NCI-H2171 treated with DMSO at 0.1 percent for 48 hours (cell line): ENCODE measurements at regions not wholly inside any gene's neighbourhood (a gene's known extent, or its start where the extent isn't known, plus 50 kb on each side); places are given as distances from the start of the nearest gene placed in this dataset.

ENCODE experiments used
- DNase-seq: peaks from one replicate; lab custom pipeline; 2025; lab: John Stamatoyannopoulos, UW

DNA sequence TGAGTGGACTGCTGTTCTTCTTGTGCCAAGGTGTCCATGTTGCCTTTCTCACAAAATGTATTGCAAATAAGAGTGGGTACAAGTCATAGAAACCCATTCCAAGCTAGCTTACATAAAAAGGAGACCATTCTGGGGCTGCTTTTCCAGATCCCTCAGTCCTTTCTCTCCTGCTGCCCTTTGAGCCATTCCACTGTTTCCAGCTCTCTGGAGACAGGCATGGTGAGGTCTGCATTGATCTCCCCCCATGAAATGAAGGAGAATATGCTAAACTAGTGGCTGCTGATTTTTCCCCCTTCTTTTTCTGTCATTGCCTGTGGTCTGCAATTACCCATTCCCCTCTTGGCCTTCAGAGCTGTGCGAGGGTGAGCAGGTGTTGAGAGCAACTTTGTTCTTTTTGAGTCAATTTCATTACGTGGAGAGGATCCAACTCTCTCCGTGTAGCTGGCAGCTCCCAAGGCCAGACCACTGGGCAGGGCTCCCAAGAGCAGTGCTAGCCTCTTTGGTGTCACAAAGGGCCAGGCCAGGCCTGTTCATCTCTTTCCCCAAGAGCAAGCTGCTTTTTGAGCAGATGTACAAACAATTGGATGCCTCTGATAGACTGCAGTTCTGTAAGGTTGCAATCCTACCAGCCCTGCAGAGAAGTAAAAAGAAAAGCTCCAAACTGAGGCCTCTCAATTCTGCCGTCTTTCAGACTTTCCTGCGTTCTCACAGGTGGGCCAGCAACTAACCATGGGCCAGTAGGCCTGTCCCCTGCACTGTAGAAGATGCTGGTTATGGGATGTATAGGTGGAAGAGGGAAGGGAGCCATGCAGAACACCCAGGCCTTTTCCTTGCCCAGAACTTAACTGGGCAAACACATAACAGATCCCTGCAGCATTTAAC is 96.1 kb upstream of the ARMC2 start:
- no peak for DNase-seq

DNA sequence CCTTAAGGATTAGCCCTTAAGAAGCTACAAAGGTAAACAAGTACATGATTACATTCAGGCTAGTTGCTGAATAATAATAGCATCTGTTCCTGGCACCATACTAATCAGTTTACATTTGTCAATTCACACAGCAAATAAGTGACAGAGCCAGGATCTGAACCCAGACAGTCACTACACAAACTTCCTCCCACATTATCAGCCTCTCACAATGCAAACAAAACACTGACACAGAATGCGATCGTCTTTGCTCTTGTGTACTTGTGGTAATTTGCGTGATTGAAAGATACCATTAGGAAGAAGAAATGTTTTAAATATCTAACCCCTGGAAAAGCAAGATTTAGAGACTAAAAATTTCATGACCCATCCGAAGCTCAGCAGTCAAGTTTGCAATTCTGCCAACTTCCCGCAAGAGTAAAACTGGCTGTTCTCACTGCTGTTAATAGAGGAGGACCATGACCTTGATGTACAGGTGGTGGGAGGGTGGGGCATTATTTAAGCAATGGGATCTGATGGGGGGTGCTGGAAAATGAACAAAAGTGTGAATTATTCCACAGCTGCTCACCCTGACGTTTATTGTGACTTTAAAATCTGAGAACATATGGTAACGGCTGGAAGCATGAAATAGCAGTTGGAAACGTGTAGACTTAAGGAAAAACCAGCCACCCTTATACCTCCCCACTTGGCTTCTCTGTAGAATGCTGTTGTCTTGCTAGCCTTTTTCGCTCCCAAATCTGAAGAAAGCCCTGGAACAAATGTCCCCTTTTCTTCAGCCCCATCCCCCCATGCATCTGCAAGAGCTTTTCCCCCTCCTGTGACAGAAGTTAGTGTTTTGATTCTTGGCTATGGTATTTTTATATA is 95.3 kb upstream of the ARMC2 start:
- peak; percentile 88 for DNase-seq

DNA sequence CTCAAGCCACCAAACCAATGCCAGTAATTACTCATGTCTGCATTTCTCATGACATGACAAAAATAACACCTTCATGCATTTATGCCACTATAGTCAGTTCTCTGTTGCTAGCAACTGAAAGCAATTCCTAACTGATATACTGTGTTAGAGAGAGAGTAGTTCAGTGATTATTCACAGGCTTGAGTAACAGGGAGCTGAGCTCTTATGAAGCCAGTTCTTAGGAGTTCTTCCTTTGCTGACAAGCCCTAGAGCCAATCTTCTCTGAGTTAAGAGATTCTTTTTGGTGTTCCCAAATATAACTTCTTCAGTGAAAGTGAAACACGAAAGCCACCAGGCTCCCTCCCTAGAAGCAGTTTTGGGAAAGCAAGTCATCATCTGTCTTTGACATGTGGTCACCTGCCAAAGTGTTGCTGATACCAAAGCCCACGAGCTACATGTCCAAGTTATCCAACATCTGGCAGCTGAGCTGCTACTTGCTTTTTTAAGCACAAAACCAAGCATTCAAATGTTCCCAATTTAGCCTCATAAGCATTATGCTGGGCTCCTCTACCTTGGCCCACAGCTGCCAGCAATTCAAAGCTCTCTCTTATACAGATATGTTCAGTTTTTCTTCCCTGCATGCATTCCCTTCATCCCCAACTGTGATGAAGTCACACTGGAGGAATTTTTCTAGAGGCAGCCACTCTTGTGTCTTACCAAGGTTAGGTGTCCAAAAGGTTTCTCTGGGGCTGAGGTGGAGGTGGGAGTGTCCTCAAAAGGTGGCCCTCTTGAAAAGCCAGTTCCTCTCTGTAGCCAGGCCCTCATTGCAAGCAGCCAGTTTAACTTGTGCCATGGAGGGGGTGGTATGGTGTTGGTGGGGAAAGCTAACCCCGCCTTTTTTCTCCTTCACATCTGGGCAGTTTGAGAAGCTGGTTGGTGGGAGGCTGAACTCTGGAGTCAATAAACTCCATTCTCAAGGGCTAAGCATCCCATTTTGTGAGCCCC is 92.7 kb upstream of the ARMC2 start:
- no peak for DNase-seq

DNA sequence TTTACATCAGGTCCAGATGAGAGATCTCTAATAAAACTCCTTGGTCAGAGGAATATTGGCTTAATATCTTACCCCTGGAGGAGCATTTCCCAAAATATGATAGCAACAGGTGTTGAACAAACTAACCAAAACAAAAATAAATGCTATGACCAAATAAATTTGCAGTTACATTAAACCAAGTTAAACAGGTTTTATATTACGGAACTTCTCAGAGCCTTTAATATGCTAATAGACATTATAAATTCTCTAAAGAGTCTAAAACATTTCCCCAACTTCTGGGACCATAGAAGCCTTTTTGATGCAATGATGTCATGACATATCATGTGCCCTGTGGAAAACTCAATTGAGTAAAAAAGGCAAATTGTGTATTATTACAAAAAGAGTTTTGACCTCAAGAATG is 90.9 kb upstream of the ARMC2 start:
- DNase-seq, result no peak

DNA sequence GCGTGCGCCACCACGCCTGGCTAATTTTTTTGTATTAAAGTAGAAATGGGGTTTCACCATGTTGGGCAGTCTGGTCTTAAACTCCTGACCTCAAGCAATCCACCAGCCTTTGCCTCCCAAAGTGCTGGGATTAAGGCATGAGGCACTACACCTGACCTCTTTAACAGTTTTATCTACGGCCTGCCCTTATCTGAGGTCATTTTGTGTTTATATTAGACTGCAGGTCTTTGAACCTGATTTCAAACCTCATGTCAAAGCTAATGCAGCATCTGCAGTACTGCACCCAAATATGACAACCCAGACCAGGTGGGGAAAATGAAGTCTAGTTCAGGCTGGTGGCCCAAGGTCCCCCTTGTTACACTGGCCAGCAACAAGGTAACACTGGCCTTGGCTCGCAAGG is 89.3 kb upstream of the ARMC2 start:
- no peak for DNase-seq

DNA sequence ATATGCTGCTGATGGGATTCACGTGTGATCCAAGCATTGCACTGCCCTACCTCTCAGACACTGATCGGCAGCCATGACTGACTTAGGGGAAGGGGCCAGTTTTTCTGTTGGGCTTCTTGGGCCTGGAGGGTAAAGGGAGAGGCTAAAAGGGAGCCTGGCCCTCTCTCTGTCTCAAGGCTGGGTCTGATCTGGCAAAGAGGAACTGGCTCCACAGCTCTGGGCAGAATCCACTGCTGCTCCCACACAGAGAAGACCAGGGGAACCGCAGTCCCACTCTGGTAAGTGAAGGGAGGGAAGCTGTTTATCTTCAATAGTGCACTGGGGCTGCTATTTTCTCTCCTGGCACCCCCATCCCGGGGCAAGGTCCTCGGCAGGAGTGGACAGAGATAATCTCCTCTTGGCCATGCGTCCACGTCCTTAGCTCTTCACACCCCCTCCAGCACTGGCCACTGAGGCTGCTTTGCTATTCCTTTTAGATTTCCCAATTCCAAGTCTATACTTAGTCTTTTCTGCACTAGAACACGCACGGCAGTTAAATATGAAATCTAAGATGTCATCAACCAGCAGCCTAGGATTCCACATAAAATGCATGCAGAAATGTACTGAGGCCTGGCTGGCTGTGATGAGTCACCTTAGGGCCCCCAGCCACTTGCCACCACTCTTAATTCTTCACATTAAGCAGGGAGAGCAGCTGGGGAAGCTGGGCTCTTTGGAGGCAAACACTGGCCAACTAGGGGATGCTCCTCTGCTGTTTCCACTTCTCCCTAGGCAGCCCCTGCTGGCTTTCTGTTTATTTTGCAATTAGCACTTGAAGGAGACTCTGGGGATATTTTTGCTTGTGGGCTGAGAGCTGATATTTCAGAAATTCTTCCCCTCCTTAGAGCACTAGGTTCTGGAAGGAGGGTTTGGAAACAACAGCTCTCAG is 87.8 kb upstream of the ARMC2 start:
- peak; percentile 68 for DNase-seq

DNA sequence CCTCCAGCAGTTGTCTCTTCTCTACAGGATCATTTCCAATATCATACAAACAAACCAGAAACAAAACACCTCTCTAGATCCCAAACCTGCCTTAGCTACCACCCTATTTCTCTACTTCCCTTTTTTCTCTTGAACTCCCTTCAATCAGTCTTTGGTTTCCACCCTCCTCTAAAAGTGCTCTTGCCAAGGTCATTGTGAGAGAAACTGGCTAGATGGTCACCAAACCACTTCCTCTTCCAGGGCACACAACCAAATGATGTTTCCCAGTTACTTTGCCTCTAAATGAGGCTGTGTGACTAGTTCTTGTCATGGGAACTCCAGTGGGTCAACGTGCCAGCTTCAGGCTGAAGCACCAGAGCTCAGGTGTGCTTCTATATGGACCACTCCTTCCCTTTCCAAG is 85.8 kb upstream of the ARMC2 start:
- DNase-seq, result no peak

DNA sequence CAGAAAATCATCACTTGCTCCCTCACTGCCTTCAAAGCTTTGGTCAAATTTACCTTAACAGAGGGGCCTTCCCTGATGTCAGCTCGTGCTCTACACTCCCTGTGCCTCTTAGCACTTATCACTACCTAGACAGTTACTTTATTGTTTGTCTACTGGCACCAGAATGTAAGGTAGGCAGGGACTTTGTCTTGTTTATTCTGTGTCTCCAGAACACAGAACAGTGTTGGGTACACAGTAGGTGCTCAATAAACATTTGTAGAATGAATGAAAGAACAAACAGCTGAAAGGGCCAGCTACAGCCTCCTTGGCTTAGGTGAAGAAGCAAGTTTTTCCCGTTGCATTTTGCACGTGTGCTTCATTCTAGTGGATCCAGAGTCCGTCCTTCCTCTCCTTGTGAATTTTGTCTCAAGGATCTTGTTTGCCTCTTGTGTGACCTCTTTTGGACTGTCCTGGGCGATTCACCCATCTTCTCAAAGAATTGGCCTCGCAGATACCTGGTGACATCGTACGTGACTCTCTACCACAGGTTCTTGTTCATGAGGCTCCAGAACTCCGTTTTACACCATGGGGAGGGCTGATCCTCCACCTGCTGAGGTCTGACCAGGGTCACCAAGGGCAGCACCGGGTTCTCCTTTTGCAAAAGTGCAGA is 84.2 kb upstream of the ARMC2 start:
- DNase-seq, result no peak

DNA sequence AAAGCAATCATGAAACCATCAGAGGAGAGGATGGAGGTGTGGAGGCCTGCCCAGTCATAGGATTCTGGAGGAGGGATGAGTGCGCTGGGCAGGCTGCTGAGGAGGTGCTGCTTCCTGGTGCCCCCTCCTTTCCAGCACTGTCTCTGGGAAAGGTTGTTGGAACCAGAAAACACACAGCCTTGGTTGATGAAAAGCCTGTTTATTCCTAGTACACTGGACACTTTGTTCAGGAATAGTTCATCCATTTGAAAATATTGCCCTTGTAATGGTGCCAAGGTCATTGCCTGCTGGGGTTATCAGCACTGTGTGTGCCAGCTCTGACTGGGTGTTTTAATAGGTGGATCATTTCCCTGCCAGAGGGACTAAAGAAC is 83.7 kb upstream of the ARMC2 start:
- DNase-seq, result no peak

DNA sequence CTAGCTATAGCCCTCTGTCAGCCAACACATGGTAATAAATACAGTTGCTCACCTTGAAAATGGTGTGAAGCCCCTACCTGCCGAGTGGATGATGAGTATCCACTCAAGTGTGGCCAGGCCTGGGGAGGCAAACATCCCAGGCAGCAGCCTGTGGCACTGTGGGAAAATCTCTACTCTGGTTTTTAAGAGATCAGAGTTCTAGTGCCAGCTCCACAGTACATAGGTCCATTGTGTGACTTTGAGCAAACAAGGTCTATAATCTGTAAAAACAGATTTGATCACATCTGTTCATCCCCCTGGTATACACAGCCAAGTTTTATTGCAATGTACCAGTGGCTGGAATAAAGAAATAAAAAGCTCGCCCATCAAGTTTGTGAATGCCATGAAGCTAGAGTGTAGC is 82.7 kb upstream of the ARMC2 start:
- DNase-seq, result no peak

DNA sequence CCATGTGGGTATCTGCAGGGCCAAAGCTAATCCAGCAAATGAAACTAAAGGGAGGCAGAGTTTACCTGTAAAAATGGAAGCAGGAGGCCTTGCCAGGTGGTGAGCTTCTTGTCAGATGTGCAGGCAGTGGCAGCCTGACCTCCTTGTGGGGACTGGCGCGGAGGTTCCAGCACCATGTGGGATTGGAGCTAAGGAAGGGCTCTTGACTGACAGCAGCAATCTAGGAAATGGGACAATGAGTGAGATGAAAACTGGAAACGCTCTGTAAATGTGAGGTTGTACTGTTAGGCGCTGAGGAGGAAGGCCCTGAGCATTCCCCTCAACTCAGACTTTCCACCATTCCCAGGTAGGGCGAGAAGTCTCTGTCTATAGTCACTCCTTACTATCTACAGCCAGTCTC is 81.8 kb upstream of the ARMC2 start:
- no peak for DNase-seq

DNA sequence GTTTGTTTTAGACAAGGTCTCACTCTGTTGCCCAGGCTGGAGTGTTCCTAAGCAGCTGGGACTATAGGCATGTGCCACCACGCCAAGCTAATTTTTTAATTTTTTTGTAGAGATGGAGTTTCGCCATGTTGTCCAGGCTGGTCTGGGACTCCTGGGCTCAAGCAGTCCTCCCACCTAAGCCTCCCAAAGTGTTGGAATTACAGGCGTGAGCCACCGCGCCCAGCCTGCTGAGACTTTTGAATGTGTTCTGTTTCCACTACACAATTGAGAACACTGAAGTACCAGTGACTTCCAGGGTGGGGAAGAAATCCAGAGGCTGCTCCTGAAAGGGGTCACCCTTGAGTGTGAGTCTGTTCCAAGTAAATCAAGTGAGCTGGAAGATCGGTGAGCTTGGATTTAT is 81.3 kb upstream of the ARMC2 start:
- no peak for DNase-seq

DNA sequence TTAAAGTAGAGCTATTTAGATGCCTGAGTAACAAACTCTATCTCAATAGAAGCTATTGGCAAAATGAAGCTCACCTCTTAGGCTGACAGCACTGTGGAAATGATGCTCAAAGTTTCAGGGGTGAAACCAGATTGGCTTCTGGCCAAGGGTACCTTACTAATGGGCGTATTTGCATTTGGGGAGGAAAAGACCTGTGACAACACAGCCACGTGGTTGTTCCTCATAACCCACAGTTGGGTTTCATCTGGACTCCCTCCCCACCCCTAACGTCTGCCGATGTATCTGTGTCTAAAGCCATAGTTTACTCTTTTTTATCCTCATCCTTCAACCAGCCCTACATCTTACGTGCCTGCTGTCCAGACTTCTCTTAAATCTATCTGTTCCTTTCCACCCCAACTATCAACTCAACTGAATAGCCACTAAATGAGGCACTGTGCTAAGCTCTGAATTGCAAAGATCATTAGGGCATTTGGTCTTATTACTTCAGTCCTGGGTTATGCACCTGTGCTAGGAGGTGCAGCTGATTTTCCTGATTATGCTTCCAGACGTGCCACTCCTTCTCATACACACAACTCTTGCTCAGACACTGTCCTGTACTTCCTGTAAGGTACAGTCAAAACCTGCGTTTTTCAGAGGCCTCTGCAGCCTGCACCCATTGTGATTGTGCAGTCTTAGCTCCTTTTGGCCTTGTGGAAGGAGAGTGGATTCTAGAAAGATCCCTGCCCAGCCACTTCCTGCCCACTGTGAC is 80.6 kb upstream of the ARMC2 start:
- DNase-seq, result no peak

DNA sequence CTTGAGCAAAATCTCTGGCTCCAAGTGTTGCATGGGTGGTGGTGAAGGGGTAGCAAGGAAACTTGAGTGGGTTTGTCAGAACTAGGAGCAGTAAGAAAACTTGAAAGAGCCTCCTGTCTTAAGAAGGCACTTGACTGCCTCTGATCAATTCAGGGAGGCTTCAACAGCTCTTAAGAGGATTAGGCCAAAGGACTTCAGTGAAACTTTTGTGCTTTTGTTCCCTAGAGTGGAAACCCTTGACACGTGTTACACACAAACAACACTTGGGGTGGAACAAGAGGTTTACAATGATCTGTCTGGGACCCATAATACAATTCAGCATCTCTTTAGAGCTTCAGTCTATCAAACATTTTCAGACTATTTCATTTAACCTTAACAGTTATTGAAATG is 80.1 kb upstream of the ARMC2 start:
- no peak for DNase-seq

DNA sequence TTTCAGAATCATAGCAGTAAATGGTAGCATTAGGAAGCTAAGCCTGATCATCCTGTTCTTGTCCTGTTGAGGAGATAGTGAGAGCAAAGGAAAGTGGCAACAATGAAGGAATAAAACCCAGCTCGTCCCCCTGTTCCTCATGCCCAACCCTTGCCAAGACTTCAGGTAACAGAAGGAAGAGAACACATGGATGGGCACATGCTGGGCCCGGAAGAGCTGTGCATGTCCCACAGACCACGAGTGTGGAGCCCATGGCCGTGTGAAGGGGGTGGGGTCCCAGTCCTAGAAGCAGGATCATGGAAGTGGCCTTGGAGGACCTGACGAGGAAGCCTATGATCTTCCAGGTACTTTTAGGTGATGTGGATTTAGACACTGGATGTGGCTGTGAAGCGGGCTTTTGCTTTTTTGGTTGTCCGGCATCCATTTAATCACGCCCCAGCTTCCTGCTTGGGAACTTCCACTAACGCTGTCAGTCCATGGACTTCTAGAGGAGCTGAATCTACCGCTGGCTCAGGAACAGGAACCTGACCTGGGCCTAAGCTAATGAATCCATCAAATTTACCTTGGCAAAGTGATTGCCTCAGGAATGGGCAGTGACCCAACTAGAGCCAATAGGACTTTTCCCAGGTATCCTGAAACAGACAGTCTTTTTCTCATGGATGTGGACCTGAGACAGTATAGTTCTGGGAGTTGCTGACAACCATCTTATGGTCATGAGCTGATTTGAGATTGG is 79.3 kb upstream of the ARMC2 start:
- DNase-seq, result no peak

DNA sequence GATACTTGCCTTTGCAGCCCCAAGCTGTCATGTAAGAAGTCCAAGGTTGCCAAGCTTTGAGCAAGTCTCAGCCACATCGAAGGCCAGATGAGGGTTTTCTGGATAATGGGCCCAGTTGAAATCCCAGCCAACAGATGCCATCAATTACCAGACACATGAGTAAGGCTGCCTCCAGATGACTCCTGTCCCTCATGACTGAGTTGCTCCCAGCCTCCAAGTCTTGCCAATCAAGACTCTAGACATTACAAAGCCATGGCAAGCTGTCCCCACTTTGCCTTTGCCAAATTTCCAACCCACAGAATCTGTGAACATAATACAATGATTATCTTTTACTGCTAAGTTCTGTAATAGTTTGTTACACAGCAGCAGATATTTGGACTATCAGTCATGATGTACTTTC is 76.8 kb upstream of the ARMC2 start:
- peak; percentile 79 for DNase-seq

DNA sequence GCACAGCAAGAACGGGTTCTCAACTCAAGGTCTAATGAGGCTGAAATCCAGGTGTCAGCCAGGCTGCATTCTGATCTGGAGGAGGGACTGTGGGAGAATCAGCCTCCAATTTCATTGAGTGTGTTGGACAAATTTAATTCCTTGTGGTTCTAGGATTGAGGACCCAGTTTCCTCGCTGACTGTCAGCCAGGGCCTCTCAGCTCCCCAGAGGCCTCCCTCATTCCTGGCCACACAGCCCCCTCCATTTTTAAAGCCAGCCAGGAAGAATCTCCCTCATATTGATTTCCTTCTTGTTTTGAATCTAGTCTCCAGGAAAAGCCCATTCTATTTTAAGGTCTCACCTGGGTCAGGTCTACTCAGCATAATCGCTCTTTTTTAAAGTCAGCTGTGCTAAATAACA is 73.7 kb upstream of the ARMC2 start:
- no peak for DNase-seq

DNA sequence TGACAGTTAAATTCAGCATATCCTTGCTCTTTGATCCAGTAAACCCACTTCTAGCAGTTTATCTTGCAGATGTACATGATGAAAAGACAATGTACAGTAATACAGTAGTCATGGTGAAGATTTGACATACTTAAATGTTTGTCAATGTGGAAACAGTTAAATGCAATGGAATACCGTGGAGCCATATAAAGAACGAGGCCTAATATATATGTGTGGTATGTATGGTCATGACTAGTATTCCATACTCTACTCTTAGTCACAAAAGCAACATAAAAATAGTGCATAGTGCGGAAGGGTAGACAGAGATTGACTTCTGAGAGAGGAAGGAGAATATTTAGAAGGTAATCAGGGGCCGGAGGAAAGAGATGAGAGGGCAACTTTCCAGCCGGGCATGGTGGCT is 70.7 kb upstream of the ARMC2 start:
- no peak for DNase-seq
